Mucosa of gallbladder (tissue), 1 donor: ENCODE measurements at regions not wholly inside any gene's neighbourhood (a gene's known extent, or its start where the extent isn't known, plus 50 kb on each side); places are given as distances from the start of the nearest gene placed in this dataset.

Experiments used
- DNase-seq: peaks from one replicate; pipeline ENCODE4 v3.0.0-alpha.2; 2020; ENCODE audit warnings: low spot score
- donor health status: DM: no; HTN: no; CAD: no.

GRCh38 chr2:146238254-146238966, 1606.4 kb upstream of the ACVR2A start:
- DNase-seq = no peak

GRCh38 chr2:146235158-146235557, 1609.7 kb upstream of the ACVR2A start:
- no peak for DNase-seq

GRCh38 chr2:146229508-146230155, 1615.2 kb upstream of the ACVR2A start:
- DNase-seq = no peak

GRCh38 chr2:146228466-146229058, 1616.3 kb upstream of the ACVR2A start:
- DNase-seq = no peak

- DNase-seq = no peak
Observed at GRCh38 chr2:146228020-146228393, 1616.8 kb upstream of the ACVR2A start.

GRCh38 chr2:146227152-146228019, 1617.4 kb upstream of the ACVR2A start:
- DNase-seq = no peak

GRCh38 chr2:146226077-146226476, 1618.8 kb upstream of the ACVR2A start:
- DNase-seq = no peak

GRCh38 chr2:146221826-146222225, 1623.0 kb upstream of the ACVR2A start:
- no peak for DNase-seq

GRCh38 chr2:146220957-146221356, 1623.9 kb upstream of the ACVR2A start:
- DNase-seq = peak; percentile 14

GRCh38 chr2:146214394-146214929, 1630.4 kb upstream of the ACVR2A start:
- peak; percentile 65 for DNase-seq

GRCh38 chr2:146213674-146214073, 1631.2 kb upstream of the ACVR2A start:
- no peak for DNase-seq

- no peak for DNase-seq
Observed at GRCh38 chr2:146212602-146213001, 1632.2 kb upstream of the ACVR2A start.

- DNase-seq = no peak
Observed at GRCh38 chr2:146209842-146210275, 1635.0 kb upstream of the ACVR2A start.

- no peak for DNase-seq
Observed at GRCh38 chr2:146207901-146208300, 1636.9 kb upstream of the ACVR2A start.

GRCh38 chr2:146207417-146207816, 1637.4 kb upstream of the ACVR2A start:
- DNase-seq = no peak

GRCh38 chr2:146203064-146203624, 1641.7 kb upstream of the ACVR2A start:
- DNase-seq = no peak

- DNase-seq = no peak
Observed at GRCh38 chr2:146193619-146194018, 1651.2 kb upstream of the ACVR2A start.

GRCh38 chr2:146189541-146189940, 1655.3 kb upstream of the ACVR2A start:
- no peak for DNase-seq

GRCh38 chr2:146173934-146174333, 1654.0 kb upstream of the ZEB2 start:
- DNase-seq = no peak

GRCh38 chr2:146161256-146161882, 1641.5 kb upstream of the ZEB2 start:
- no peak for DNase-seq

GRCh38 chr2:146158072-146158674, 1638.3 kb upstream of the ZEB2 start:
- no peak for DNase-seq
